ENCODE measurements at regions not wholly inside any gene's neighbourhood (a gene's known extent, or its start where the extent isn't known, plus 50 kb on each side); places are given as distances from the start of the nearest gene placed in this dataset.

DNA sequence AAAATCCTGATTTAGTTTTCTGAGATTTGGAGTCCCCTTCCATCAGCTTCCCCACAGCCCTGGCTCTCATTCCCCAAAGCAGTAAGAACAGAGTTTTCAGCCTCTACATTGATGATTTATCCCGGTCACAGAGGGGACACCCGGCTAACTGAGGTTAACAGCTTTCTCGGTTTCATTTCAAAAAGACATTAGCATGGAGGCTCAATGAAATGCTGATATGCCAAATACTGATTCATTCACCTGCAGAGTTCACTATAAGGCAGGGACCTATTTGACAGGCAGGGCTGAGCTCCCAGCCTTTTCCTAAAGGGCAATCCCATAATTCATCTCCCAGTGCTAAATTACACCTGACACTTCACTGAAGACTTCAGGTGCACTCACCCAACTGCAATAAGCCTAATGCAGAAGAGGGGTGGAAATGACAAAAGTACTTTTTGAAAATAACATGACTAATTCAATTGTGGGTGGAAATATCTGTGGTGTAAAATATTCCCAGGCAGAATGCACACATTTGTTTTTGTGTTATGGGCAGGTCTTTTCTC lies 99.8 kb upstream of the PMFBP1 start:
- TF ChIP-seq, protein P1, sequence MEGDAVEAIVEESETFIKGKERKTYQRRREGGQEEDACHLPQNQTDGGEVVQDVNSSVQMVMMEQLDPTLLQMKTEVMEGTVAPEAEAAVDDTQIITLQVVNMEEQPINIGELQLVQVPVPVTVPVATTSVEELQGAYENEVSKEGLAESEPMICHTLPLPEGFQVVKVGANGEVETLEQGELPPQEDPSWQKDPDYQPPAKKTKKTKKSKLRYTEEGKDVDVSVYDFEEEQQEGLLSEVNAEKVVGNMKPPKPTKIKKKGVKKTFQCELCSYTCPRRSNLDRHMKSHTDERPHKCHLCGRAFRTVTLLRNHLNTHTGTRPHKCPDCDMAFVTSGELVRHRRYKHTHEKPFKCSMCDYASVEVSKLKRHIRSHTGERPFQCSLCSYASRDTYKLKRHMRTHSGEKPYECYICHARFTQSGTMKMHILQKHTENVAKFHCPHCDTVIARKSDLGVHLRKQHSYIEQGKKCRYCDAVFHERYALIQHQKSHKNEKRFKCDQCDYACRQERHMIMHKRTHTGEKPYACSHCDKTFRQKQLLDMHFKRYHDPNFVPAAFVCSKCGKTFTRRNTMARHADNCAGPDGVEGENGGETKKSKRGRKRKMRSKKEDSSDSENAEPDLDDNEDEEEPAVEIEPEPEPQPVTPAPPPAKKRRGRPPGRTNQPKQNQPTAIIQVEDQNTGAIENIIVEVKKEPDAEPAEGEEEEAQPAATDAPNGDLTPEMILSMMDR (IDR thresholded peaks at IDR 0.05), result no peak
- no peak for TF ChIP-seq POLR2A (IDR thresholded peaks at IDR 0.05)

All from upper lobe of left lung (tissue), 4 donors.